8988T (cell line): ENCODE measurements at regions not wholly inside any gene's neighbourhood (a gene's known extent, or its start where the extent isn't known, plus 50 kb on each side); places are given as distances from the start of the nearest gene placed in this dataset.

ENCODE experiments used
- DNase-seq: peaks from one replicate; pipeline ENCODE4 v3.0.0; 2011

DNA sequence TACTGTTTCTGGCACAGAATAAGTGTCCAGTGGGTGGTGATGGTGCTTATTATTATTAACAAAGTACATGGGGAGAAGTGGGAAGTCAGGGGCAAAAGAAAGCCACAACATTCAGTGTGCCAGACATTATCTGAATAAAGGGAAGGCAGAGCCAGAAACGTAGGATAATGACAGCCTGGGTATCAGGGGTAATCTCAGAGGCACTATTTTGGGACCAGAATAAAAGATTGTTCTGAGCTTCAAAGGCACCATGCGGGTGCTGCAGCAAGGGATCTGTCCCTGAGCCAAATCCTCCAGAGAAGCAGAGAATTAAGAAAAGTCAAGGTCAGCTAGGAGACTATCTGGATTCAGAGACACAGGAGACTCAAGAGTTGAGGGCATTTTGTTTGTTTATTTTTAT is 328.8 kb upstream of the GATB start:
- DNase-seq, result no peak

- DNase-seq, result no peak
Measured at GRCh38 chr4:152087335-152087734, 326.5 kb upstream of the GATB start.

DNA sequence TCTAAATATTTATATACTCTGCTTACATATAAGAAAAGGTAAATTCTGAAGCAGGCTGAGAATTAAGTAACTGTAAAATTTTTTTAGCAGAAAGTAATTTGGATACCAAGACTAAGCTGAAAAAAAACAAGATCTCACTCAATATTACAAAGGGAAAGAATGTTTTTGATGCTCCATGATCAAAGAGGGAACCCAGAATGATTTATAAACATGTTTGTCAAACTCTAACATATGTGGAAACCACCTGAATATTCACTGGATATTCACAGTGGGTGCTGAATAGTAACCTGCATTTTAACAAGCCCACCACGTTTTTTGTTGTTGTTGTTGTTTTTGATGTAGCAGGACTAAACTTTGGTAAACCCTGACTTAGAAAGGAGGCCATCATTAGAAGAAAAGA is 324.9 kb upstream of the GATB start:
- DNase-seq, result no peak

- no peak for DNase-seq
Measured at GRCh38 chr4:152083338-152083737, 322.5 kb upstream of the GATB start.

- DNase-seq, result no peak
Measured at GRCh38 chr4:152081024-152081423, 320.2 kb upstream of the GATB start.

DNA sequence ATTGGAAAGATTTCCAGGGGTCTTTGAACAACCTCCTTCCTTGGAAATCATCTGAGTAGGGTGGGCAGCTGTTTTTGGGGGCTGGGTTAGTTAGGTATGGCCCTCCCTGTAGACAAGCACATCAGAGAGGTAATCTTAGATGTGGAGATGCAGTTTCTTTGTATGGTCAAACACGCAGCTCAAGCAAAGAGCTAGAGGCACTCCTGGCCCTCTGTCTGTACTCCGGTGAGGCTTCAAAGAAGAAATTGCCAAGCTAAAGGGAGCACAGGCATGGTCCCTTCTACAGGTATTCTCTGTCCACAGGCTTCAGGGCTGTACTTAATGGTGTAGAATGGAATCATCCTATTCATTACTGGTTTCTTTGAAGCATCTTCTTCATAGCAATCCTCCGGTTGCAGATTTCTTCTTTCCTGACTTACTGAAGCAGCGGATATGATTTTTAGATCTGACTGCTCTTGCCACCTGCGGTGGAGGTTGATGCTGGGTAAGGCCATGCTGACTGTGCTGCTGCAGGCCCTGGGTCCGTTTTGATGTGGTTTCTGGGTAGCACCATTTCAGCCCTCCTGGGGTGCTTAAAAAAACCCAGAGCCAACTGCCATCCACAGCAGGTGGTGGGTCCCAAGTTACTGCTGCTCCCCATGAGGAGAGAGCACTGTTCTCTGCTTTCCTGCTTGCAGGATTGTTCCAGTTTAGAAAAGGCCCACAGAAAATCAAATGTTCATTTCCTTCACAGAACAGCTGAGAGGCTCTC is 318.9 kb upstream of the GATB start:
- DNase-seq, result no peak

DNA sequence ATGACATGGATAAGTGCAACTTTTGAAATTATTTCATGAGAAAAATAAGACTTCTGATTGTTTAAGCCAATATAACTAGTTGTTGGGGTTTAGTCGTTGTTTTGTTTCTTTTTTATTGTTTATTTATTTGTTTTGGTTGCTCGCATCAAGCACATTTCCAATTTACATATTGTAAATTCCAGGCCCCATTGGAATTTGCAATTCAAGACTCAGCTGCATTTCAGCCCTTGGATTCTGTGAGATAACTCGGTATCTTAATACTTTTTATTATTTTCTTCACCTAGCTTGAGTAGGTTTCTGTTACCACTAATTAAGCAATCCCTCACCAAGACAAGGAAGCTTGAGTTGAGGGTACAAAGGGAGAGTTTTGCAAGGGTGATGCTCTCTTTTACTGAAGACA is 318.3 kb upstream of the GATB start:
- DNase-seq, result no peak

GRCh38 chr4:152077582-152077981 is 316.8 kb upstream of the GATB start:
- DNase-seq, result no peak

DNA sequence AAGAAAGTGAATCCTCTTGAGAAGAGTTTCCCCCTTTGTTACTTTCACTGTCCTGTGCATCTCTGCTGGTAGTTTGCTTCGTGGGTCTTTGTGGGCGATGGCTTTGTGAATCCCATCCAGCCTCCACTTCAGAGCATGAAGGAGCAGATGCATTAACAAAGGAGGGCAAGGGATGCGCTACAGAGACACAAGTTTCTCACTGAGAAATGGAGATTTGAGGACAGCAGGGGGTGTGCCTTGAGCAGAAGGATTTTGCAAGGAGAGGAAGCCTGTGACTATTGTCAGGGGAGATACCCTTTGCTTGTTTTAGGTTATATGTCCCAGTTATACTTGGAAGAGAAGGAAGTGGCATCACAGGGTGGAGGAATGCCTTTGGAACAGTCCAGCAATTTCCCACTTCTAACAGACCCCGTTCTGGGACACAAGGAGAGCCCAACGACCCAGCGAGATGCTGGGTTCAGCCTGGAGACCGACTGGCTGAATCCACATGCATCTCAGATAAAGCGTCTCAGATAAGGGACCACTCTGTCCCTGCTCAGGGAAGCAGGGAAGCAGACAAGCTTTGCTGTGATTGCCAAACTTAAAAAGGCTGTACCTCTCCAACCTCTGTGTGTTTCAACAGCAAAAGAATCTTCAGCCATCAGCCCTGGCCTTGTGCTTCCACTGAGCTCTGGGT is 314.6 kb upstream of the GATB start:
- no peak for DNase-seq

GRCh38 chr4:152074573-152074972 is 313.8 kb upstream of the GATB start:
- no peak for DNase-seq

DNA sequence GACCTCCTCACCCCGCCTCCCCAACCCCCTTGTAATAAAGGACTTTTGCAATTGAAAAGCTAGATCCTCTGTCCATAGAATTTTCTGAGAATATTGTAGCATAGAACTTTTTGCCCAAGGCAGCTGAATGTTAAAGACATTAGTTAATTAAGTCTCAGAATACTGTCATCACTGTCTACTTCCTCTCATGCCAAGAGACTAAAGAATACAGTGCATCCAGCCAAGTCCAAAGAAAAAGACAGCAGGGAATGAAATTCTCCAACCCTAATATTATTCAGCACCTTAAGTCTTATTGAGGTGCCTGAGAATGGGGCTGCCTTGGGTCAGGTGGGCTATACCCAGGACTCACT is 313.3 kb upstream of the GATB start:
- DNase-seq, result no peak

- DNase-seq, result no peak
Measured at GRCh38 chr4:152073351-152074087, 312.7 kb upstream of the GATB start.

DNA sequence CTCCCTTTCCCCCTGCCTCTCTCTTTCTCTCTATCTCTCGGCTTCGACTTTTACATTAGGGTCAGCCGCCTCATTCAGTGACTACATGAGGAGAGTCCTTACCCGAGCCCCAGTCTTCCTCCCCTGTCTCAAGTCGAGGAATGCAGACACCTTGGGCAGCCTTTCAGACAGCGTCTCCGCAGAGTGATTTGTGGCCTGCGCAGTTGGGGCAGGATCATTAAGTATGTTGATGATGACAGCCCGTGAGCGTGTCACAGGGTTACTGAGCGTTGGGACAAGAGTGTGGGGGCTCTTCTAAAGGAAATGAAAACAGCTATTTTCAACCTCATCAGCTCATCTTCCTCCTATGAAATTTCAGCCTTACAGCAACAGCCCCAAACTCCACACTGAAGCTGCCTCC is 312.1 kb upstream of the GATB start:
- no peak for DNase-seq

DNA sequence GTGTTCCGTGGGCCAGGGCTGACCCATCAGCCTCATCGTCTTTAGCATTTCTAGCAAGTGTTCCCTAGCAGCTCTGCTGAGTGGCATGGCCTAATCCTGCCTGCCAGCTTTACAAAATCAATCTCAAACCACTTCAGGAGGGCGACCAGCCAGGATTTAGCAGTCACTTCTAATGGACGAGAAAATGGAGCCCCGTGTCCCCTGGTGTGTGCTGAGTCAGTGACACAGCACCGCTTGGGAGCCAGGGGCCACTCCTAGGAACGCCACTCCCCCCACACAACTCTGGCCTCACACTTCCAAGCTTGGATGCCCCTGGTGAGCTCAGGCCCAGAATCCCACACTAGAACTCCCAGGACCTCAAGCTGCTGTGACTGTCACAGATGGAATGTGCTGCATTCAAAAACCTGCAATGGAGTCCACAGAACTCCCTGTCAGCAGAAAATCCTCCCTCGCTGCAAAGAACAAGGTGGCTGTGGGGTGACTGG is 311.2 kb upstream of the GATB start:
- DNase-seq, result no peak

GRCh38 chr4:152070854-152071253 is 310.0 kb upstream of the GATB start:
- no peak for DNase-seq

- no peak for DNase-seq
Measured at GRCh38 chr4:152068866-152069265, 308.1 kb upstream of the GATB start.

DNA sequence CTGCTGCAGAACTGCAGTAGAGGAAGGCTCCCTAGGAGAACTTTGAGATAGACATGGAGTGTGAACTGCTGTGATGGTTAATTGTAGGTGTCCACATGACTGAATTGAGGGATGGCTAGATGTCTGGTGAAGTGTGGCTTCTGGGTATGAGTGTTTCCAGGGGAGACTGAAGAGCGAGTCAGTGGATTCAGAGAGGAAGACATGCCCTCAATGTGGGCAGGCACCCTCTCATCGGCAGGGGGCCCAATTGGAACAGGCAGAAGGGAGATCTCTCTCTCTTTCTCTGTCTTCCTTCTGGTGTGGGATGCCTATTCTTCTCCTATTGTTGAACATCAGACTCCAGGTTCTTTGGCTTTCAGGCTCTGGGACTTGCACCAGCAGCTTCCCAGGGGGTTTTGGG is 304.7 kb upstream of the GATB start:
- no peak for DNase-seq

DNA sequence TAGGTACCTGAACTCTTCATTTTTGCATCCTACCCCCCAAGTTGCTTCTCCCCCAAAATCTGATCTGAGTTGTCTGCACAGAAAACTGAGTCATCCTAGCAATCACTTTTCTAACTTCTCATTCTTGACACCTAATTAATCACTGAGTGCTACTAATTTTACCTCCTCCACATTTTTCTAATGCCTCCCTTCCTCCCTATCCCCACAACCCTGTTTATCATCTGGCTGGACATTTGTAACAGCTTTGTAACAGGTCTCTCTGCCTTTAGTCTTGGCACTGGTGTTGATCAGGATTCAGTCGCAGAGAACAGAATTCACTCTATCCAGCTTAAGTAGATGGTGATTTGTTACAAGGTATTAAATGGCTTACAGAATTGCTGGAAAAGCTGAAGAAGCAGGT is 303.9 kb upstream of the GATB start:
- DNase-seq, result no peak

- DNase-seq, result no peak
Measured at GRCh38 chr4:152064282-152064681, 303.5 kb upstream of the GATB start.

DNA sequence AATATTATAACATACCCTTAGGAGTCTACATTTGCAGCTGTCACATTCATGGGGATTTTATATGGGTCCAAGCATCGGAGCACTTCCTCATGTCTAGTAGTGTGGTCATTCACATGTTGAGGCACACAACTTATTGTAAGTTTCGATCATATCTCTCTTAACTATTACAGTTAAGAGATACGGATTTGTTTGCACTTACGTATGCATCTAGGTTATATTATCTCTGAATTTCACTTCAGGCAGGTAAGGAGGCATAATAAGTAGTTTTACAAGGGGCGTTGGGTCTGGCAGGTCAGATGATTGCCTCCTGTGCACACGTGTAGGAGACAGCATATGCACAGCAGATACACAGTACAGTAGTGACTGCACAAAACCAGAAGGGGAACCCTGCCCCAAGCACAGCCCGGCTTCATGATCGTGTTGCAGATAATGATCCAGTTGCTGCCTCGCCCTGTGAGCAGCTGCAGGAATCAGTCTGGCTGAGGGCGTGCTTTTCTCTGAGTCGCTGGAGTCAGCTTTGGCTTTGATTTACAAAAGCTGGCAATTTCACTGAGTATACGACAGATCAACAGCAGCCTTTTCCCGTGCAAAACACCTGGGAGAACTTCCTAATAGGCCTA is 302.9 kb upstream of the GATB start:
- DNase-seq, result no peak

DNA sequence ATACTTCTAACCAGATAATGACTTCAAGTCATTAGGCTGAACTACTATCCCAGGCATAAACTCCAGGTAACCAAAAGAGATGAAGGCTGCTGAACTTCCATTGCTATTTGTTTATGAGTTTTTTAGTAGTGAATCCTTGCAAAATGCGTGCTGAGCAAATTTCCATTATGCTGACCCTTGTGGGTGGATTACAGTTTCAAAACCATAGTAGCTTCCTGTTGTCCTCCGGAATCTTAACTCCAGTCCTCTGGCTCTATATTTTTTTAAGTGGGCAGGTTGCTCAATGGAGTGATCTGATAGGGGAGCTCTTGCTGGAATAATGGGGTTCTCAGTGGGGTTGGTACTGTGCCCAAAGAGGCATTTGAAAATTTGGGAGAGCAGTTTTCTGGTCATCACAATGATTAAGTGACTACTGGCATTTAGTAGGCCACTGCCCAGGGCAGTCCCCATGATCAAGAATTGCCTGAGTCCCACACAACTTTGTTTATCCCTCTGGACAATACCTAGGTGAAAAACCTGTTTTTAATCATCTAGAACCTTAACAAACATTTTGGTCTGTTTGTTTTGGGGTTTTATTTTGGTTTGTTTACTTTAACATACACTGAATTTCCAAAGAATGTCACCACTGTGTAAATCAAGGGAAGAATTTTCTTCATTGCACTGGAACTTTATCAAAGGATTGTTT is 302.3 kb upstream of the GATB start:
- no peak for DNase-seq

GRCh38 chr4:152054731-152055130 is 293.9 kb upstream of the GATB start:
- no peak for DNase-seq

GRCh38 chr4:152052451-152053057 is 291.7 kb upstream of the GATB start:
- DNase-seq, result no peak
